Osteocyte (in vitro differentiated cells): ENCODE measurements at regions not wholly inside any gene's neighbourhood (a gene's known extent, or its start where the extent isn't known, plus 50 kb on each side); places are given as distances from the start of the nearest gene placed in this dataset.

ENCODE experiments used
- DNase-seq: peaks from one replicate; pipeline ENCODE4 v3.0.0; 2021; ENCODE audit warnings: mixed read lengths; ENCODE audit not compliant: unreplicated experiment; ENCODE audit errors: extremely low spot score
- H3K27ac Mint-ChIP-seq: one replicate; pipeline ENCODE4 v1.8.0; 2021; ENCODE audit warnings: mild to moderate bottlenecking, mixed read lengths; ENCODE audit not compliant: unreplicated experiment
- H3K27me3 Mint-ChIP-seq: one replicate; pipeline ENCODE4 v1.8.0; 2021; ENCODE audit warnings: mixed read lengths; ENCODE audit not compliant: unreplicated experiment
- H3K36me3 Mint-ChIP-seq: one replicate; pipeline ENCODE4 v1.8.0; 2021; ENCODE audit warnings: mixed read lengths; ENCODE audit not compliant: unreplicated experiment
- H3K4me1 Mint-ChIP-seq: one replicate; pipeline ENCODE4 v1.8.0; 2021; ENCODE audit warnings: mixed read lengths; ENCODE audit not compliant: unreplicated experiment
- H3K4me3 Mint-ChIP-seq: one replicate; pipeline ENCODE4 v1.8.0; 2021; ENCODE audit warnings: mild to moderate bottlenecking, moderate library complexity, mixed read lengths; ENCODE audit not compliant: unreplicated experiment
- H3K9me3 Mint-ChIP-seq: one replicate; pipeline ENCODE4 v1.8.0; 2021; ENCODE audit warnings: mixed read lengths; ENCODE audit not compliant: unreplicated experiment
- TF ChIP-seq, protein P1 (sequence below): fragments of 200-600 bp; sonication (generic); IDR thresholded peaks from 2 replicates; pipeline ENCODE4 v1.5.0; 2021; ENCODE audit warnings: antibody characterized with exemption, mild to moderate bottlenecking, moderate library complexity

GRCh38 chr2:59776726-59777008, 776.8 kb downstream of the BCL11A start:
- Mint-ChIP-seq H3K4me1 (no peaks in the 10 kb centered on the region), H3K4me3 (no peak overlapping the region), H3K27me3 (no peaks in the 10 kb centered on the region), H3K36me3 (no peaks in the 10 kb centered on the region), H3K27ac (no peak overlapping the region), H3K9me3 (no peaks in the 10 kb centered on the region)
- DNase-seq, result no peak
- TF ChIP-seq, protein P1, sequence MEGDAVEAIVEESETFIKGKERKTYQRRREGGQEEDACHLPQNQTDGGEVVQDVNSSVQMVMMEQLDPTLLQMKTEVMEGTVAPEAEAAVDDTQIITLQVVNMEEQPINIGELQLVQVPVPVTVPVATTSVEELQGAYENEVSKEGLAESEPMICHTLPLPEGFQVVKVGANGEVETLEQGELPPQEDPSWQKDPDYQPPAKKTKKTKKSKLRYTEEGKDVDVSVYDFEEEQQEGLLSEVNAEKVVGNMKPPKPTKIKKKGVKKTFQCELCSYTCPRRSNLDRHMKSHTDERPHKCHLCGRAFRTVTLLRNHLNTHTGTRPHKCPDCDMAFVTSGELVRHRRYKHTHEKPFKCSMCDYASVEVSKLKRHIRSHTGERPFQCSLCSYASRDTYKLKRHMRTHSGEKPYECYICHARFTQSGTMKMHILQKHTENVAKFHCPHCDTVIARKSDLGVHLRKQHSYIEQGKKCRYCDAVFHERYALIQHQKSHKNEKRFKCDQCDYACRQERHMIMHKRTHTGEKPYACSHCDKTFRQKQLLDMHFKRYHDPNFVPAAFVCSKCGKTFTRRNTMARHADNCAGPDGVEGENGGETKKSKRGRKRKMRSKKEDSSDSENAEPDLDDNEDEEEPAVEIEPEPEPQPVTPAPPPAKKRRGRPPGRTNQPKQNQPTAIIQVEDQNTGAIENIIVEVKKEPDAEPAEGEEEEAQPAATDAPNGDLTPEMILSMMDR, result no peak

- Mint-ChIP-seq H3K4me1 (no peaks in the 10 kb centered on the region), H3K27ac (no peak overlapping the region), H3K4me3 (no peak overlapping the region), H3K9me3 (no peaks in the 10 kb centered on the region), H3K27me3 (no peaks in the 10 kb centered on the region), H3K36me3 (no peaks in the 10 kb centered on the region)
- TF ChIP-seq, protein P1, result no peak
- no peak for DNase-seq
Measured at GRCh38 chr2:59774821-59775433, 778.5 kb downstream of the BCL11A start.

DNA sequence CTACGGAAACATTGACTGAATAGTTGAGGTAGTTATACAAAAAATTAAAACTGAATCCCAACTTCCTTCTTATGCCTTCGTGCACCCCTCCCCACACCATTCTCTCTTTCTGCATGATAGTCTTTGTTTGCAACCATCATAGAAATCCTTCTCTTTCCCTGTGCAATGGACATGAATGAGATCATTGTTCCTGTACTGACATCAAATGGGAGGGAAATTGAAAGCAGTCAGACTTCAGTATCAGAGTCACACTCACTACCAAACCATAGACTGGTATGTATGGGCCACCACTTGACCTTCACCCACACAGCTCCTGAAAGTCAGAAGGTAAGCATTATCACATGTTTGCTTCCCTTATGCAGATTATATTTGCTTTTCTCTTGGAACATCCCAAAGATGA, 782.8 kb downstream of the BCL11A start:
- H3K36me3 Mint-ChIP-seq, result no peaks in the 10 kb centered on the region
- no peak overlapping the region for H3K27ac Mint-ChIP-seq
- no peaks in the 10 kb centered on the region for H3K9me3 Mint-ChIP-seq
- DNase-seq, result no peak
- no peak overlapping the region for H3K4me3 Mint-ChIP-seq
- H3K4me1 Mint-ChIP-seq, result no peaks in the 10 kb centered on the region
- TF ChIP-seq, protein P1, result no peak
- no peaks in the 10 kb centered on the region for H3K27me3 Mint-ChIP-seq

GRCh38 chr2:59761966-59762365, 791.5 kb downstream of the BCL11A start:
- H3K27me3 Mint-ChIP-seq, result no peaks in the 10 kb centered on the region
- H3K4me3 Mint-ChIP-seq, result no peak overlapping the region
- no peaks in the 10 kb centered on the region for H3K4me1 Mint-ChIP-seq
- no peak overlapping the region for H3K27ac Mint-ChIP-seq
- H3K36me3 Mint-ChIP-seq, result no peaks in the 10 kb centered on the region
- DNase-seq, result no peak
- TF ChIP-seq, protein P1, result no peak
- no peaks in the 10 kb centered on the region for H3K9me3 Mint-ChIP-seq

DNA sequence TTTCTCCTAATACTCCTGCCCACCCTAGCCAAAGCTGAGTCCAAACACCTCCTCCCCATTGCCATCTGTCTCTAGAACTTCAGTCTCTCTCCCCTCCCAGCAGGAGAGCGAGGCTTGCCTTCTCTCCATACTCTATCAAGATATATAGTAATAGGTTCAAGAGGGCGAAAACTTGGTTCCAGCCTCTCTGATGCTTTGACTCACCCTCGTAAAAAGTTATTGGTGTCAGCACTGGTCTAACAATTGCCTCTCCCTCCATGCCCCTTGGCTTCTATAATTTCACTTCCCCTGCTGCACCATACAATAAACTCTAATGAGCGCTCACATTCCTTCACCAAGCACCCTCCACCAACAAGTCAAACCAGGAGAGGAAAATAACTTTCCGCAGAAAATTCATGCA, 797.3 kb downstream of the BCL11A start:
- H3K4me3 Mint-ChIP-seq, result no peak overlapping the region

More for the DNA sequence above, 797.3 kb downstream of the BCL11A start:
- DNase-seq, result no peak
- Mint-ChIP-seq H3K27ac (no peak overlapping the region), H3K27me3 (no peaks in the 10 kb centered on the region), H3K4me1 (no peaks in the 10 kb centered on the region), H3K9me3 (no peaks in the 10 kb centered on the region), H3K36me3 (no peaks in the 10 kb centered on the region)
- TF ChIP-seq, protein P1, result no peak
